Fibroblast of the aortic adventitia (primary cell): ENCODE measurements at regions not wholly inside any gene's neighbourhood (a gene's known extent, or its start where the extent isn't known, plus 50 kb on each side); places are given as distances from the start of the nearest gene placed in this dataset.
"Not testable (repeated sequence)": the region's sequence is repeated elsewhere in the genome, so short reads cannot be mapped to it uniquely, and the experiment has no call there.

Experiments used
- DNase-seq: peaks from one replicate; pipeline ENCODE4 v3.0.0-alpha.2; 2010; ENCODE audit warnings: low read depth
- H3K4me3 ChIP-seq: 2 replicates; pipeline ENCODE4 v1.5.1; 2011; ENCODE audit warnings: low read depth, mild to moderate bottlenecking, control low read depth, low read length, moderate library complexity

GRCh38 chr1:146375108-146375507 lies 146.3 kb upstream of the NOTCH2NLA start:
- DNase-seq, H3K4me3 ChIP-seq: not testable (repeated sequence)

DNA sequence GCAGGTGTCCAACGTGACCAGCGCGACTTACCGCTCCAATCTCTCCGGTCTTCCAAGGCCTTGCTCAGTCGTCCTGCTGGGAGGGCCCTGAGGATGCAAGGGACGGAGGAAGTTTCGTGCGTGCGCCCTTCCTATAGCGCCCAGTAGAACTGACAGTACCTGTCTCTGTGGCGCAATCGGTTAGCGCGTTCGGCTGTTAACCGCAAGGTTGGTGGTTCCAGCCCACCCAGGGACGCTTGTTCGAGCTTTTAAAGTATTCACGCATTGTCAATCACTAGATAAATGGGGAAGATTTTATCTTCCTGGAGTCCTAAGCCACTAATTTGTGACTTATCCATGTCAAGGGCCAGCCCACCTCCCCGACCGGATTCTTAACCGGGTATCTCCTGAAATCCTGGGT lies 141.1 kb upstream of the NOTCH2NLA start:
- DNase-seq: peak; percentile 62
- H3K4me3 ChIP-seq: peak overlapping the region; percentile 42

GRCh38 chr1:146355373-146355772 lies 126.6 kb upstream of the NOTCH2NLA start:
- DNase-seq: not testable (repeated sequence)

DNA sequence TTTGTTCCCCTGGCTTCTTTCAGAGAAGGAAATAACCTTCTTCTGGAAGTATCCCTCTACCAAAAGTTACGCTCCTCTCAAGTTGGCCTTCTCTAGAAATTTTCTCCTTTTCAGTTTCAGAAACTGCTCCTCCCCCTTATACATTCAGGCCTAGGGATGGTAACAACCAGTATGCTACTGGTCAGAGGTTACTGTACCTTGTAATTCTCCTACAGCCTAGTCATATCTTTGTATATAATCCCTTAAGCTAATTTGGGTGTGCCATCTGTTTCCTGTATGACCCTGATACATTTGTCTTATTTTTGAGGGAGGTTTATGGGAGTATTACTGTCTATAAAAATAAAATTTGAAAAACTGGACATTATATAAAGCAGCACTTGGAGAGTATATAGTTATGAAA lies 98.0 kb upstream of the NOTCH2NLA start:
- DNase-seq, H3K4me3 ChIP-seq: not testable (repeated sequence)

More at GRCh38 chr1:146355373-146355772, 126.6 kb upstream of the NOTCH2NLA start:
- not testable (repeated sequence) for H3K4me3 ChIP-seq

GRCh38 chr1:146324463-146324862 lies 95.6 kb upstream of the NOTCH2NLA start:
- not testable (repeated sequence) for H3K4me3 ChIP-seq, DNase-seq

GRCh38 chr1:146323302-146323701 lies 94.5 kb upstream of the NOTCH2NLA start:
- not testable (repeated sequence) for DNase-seq, H3K4me3 ChIP-seq

DNA sequence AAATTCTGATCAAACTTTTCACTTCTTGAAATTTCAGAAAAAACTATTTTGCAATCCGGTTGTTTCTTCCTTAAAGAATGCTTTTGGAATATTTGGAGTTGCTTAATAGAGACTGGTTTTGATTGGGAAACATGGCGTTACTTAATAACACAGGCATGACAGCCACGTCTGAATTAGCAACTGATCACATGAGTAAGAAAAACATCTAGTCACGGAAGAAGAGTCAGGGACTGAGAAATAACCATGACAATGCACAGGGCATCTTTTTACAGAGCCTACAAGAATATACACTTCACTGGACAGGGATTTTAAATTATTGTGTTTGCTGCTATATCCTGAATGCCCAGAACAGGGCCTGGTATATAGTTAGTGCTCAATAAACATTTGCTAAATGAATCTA lies 94.1 kb upstream of the NOTCH2NLA start:
- DNase-seq: not testable (repeated sequence)

DNA sequence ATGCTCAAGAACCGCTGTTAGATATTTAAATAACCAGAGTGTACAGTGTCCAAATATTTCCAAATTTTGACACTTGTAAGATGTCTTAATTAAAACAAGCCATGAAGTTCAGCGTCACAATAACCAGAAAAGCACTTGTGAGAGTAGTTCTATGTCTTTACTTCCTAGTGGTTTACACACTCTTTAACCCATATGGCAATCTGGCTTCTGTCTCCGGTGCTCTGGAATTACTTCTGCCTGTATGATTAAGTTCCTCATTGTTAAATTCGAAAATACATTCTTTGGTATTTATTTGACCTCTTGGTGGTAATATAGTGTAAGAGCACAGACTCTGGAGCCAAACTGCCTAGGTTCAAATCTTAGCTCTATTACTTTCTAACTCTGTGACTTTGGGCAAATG lies 89.9 kb upstream of the NOTCH2NLA start:
- DNase-seq: not testable (repeated sequence)

More for the DNA sequence above, 94.1 kb upstream of the NOTCH2NLA start:
- not testable (repeated sequence) for H3K4me3 ChIP-seq

DNA sequence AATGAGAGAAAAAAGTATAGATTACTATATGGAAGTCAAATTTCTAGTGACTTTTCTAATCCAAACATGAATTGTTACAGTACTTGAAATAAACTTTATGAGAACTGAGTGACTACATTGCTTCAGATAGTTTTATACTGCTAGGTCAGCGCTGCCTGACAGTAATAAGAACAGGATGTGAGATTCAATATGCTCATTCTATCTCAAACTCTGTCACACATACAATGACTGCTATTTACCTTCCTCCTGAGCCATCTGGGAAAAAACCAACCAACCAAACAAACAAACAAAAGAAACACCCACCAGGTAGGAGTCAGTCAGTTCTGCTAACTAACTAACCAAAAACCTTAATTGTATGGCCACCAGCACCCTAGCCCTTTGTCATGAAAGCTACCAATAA lies 89.0 kb upstream of the NOTCH2NLA start:
- DNase-seq, H3K4me3 ChIP-seq: not testable (repeated sequence)

More for the DNA sequence above, 89.9 kb upstream of the NOTCH2NLA start:
- H3K4me3 ChIP-seq: not testable (repeated sequence)

DNA sequence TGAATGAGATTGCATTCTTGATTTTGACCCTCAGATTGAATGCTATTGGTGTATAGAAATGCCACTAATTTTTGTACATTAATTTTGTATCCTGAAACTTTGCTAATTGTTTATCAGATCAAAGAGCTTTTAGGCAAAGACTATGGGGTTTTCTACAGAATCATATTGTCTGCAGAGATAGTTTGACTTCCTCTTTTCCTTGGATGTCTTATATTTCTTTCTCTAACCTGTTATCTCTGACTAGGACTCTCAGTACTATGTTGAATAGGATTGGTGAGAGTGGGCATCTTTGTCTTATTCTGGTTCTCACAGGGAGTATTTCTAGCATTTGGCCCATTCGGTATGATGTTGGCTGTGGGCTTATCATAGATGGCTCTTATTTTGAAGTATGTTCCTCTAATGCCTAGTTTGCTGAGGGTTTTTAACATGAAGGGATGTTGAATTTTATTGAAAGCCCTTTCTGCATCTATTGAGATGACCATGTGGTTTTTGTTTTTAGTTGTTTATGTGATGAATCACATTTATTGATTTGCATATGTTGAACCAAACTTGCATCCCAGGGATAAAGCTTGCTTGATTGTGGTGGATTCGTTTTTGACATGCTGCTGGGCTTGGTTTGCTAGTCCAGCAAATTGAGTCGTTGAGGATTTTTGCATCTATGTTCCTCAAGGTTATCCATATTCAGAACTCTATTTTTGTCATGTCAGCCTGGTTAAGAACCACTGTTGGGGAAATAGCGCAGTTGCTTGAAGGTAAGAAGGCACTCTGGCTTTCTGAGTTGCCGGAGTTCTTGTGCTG lies 85.8 kb upstream of the NOTCH2NLA start:
- not testable (repeated sequence) for H3K4me3 ChIP-seq, DNase-seq

DNA sequence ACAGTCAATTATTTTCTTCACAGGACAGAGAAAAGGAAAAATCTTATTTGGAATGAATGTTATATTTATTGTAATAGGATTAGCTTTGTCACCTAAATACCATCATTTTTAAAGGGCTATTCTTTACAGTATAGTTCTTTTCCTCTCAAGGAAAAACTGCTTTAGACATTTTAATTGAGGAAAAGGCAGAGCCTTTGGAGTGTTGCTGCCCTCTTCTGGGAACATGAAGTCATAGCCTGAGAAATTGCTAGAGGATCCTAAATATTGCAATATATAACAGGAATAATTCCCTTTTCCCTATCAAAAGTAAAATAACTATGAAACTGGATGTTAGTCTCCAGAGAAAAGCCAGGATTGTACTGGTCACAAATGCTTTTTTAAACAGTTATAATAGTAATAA lies 81.8 kb upstream of the NOTCH2NLA start:
- H3K4me3 ChIP-seq, DNase-seq: not testable (repeated sequence)

- DNase-seq, H3K4me3 ChIP-seq: not testable (repeated sequence)
Measured at GRCh38 chr1:146309427-146309826, 80.6 kb upstream of the NOTCH2NLA start.

DNA sequence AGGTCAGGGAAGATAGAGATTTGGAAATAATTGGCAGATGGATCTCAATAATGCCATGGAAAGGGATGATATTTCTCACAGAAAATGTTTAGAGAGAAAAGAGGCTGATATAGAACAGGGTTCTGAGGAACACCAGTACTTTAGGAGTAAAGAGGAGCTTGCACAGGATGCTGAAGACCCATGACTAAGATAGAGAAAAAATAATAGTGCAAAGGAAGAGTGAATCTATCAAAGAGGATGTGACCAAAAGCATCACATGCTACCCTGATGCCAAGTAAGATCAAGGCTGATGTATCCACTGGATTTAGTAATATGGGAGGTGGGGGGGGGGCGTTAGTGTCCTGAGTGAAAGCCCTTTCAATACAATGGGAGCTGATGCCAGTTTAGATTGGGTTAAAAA lies 80.1 kb upstream of the NOTCH2NLA start:
- DNase-seq, H3K4me3 ChIP-seq: not testable (repeated sequence)

DNA sequence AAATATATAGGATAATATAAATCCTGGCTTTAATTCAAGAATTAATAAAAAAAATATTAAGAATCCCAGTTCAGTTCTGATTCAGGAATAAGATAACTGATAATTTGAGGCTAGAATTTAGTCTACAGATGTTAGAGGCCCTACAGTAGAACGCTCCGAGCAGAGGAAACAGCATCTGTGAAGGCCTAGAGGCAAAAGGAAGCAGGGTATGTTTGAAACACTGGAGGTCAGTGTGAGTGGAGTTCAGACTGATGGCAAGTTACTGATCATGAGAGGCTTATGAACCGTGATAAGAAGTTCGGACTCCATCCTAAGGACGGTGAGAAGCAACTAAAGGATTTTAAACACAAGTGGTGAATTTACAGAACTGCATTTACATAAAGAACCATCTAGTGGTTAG lies 79.3 kb upstream of the NOTCH2NLA start:
- not testable (repeated sequence) for H3K4me3 ChIP-seq, DNase-seq

- not testable (repeated sequence) for DNase-seq, H3K4me3 ChIP-seq
Measured at GRCh38 chr1:146307632-146308031, 78.8 kb upstream of the NOTCH2NLA start.

GRCh38 chr1:146306651-146307050 lies 77.8 kb upstream of the NOTCH2NLA start:
- not testable (repeated sequence) for H3K4me3 ChIP-seq, DNase-seq

DNA sequence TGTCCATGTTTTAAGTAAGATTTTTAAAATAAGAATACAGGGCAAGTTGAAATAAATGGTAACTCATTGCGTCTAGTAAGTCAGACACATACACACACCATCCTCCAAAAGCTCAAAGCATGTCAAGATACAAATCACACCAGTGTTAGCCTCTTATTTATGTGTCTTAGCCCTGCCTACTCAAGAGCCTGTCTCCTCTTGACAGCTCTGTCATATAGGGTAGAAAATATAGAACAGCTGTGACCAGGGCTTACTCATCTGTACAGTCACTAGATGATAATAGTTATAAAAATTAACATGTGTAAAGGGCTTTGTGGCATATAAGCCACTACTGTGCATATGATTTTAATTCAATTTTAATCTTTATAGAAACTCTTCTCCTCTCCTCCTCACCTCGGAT lies 76.6 kb upstream of the NOTCH2NLA start:
- not testable (repeated sequence) for H3K4me3 ChIP-seq, DNase-seq

DNA sequence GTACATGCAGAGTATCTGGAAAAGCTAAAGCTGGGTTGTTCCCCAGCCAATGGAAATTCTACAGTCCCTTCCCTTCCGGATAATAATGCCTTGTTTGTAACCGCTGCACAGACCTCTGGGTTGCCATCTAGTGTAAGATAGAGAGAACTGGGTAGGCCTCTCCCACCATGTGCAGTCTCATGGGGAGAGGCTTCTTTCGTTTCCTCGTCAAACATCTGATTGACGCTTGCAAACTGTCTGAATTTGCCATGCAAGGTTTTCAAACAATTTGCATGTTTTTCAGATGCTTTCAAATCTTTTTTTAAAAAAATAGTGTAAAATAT lies 69.7 kb upstream of the NOTCH2NLA start:
- H3K4me3 ChIP-seq, DNase-seq: not testable (repeated sequence)

GRCh38 chr1:146297781-146298574 lies 69.2 kb upstream of the NOTCH2NLA start:
- DNase-seq: not testable (repeated sequence)

More at GRCh38 chr1:146297781-146298574, 69.2 kb upstream of the NOTCH2NLA start:
- H3K4me3 ChIP-seq: not testable (repeated sequence)
